GM13976 (cell line): ENCODE measurements at regions not wholly inside any gene's neighbourhood (a gene's known extent, or its start where the extent isn't known, plus 50 kb on each side); places are given as distances from the start of the nearest gene placed in this dataset.

Experiments used
- DNase-seq: peaks from one replicate; pipeline ENCODE4 v3.0.0; 2012; ENCODE audit warnings: low spot score
- CTCF ChIP-seq: IDR thresholded peaks from 2 replicates; pipeline ENCODE4 v1.5.1; 2012; ENCODE audit warnings: borderline replicate concordance, mild to moderate bottlenecking; ENCODE audit not compliant: insufficient read depth; ENCODE audit errors: extremely low read depth, missing control alignments, control extremely low read depth
- in situ Hi-C: fragments of 300-500 bp; cut with MboI; formaldehyde crosslinking; loops from one replicate; pipeline ENCODE4 v1.12.0; 2022; ENCODE audit warnings: low sequenced_read_pairs, mixed read lengths, inconsistent platforms; ENCODE audit not compliant: unreplicated experiment

- DNase-seq: no peak
- TF ChIP-seq CTCF: no peak
- in situ Hi-C loops: no loop called here
These were observed 222.7 kb upstream of the NOVA1 start for GRCh38 chr14:26820572-26820971.

DNA sequence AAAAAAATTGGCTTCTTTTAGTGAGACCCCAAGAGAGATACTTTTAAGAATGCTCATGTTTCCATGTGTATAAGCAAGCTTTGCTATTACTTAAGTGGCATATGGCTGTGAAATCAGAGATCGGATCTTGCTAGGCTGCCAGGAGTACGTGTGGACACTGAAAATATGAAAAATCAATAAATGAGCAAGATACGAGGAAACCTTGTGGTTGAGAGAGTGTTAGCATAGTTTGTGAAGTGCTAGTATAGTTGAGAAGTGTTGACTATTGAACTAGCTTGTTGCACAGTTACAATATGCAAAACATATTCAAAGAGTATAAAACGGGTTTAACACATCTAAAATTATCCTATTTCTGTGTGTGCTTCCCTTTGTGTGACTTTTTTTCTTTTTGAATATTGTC is 230.9 kb upstream of the NOVA1 start:
- no peak for TF ChIP-seq CTCF
- in situ Hi-C loops: no loop called here
- DNase-seq: no peak

DNA sequence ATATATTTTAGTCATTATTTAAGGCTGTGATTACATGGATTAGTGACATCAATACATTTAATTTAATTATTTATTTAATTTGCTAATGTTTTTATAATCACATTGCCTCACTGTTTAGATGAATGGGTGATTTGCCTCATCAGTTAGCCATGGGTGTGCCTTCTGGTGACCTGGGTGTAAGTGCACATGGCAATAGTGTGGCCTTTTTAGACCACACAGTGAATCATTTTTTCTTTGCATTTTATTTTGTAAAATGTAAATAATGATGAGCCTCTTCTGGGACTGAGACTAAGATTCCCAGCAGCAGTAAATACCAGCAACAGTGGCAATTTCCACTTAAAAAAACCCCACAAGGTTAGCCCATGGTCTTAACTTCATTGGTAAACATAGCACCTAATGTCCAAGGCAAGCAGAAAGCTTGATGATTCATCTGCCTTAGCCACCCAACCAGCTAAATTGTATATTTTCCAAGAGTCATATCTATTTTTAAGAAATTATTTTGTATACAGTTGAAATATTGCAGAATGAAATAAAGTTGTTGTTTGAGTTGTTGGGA is 235.9 kb upstream of the NOVA1 start:
- no peak for DNase-seq
- in situ Hi-C loops: no loop called here
- TF ChIP-seq CTCF: no peak

DNA sequence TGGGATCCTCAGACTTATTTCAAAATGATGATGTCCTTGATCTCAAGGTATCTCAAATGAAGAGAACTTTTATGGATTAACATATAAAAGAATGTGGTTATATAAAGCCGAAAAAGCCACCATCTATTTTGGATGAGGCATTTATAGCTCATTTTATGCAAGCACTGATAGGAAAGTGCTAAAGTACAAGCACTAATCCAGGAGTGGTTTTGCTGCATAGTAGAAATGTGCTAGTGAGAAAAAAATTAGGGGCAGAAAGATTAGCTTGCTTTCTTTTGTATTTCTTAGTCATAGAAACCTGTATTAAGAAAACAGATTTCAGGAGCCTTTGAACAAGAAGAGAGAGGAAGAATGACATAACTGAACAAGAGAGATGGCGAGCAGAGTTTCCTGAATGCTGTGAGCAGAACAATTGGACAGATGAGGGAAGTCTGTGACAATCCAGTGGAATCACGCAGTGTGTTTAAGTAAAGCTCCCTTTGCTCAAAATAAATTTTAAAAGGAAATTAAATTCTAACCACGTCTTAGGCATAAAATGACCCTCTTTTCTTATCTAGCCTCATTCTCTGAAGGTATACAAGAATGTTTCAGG is 238.2 kb upstream of the NOVA1 start:
- DNase-seq: no peak
- no peak for TF ChIP-seq CTCF
- in situ Hi-C loops: no loop called here

GRCh38 chr14:26839481-26839880 is 241.6 kb upstream of the NOVA1 start:
- in situ Hi-C loops: no loop called here
- no peak for DNase-seq
- no peak for TF ChIP-seq CTCF

DNA sequence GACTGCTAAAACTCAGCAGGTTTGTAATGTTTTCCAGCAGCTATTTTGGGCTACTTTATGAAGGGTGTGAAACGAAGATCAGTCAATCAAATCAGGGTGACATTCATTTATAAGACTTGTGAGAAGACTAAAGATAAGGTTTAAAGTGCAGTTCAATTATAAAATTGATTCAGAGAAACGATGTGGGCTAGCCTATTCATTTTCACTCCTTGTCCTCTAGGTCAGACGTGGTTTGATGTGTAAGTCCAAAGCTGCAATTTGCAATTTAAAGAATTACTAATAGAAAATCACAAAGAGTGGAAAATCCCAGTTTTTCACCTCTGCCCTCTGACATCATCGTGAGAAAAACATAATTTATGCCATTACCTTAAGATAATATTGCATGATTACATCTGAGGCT is 243.5 kb upstream of the NOVA1 start:
- TF ChIP-seq CTCF: no peak
- in situ Hi-C loops: no loop called here
- DNase-seq: no peak
